WI38 (cell line): ENCODE measurements at regions not wholly inside any gene's neighbourhood (a gene's known extent, or its start where the extent isn't known, plus 50 kb on each side); places are given as distances from the start of the nearest gene placed in this dataset.
"Not testable (repeated sequence)": the region's sequence is repeated elsewhere in the genome, so short reads cannot be mapped to it uniquely, and the experiment has no call there.

Source experiments
- H3K4me3 ChIP-seq: 2 replicates; pipeline ENCODE4 v1.5.1; 2011; ENCODE audit warnings: low read depth, mild to moderate bottlenecking, control low read depth, low read length
- CTCF ChIP-seq: IDR thresholded peaks from 2 replicates; pipeline ENCODE4 v1.5.1; 2012; ENCODE audit warnings: low read depth, mild to moderate bottlenecking, control low read depth, low read length

- no peak for TF ChIP-seq CTCF
- no peak overlapping the region for H3K4me3 ChIP-seq
These were observed 1101.2 kb upstream of the TMEM132C start for GRCh38 chr12:127165567-127166392.

GRCh38 chr12:127169321-127170181 lies 1097.4 kb upstream of the TMEM132C start:
- H3K4me3 ChIP-seq, result no peak overlapping the region
- no peak for TF ChIP-seq CTCF

GRCh38 chr12:127170226-127171180 lies 1096.5 kb upstream of the TMEM132C start:
- H3K4me3 ChIP-seq, result no peak overlapping the region
- no peak for TF ChIP-seq CTCF

- no peak overlapping the region for H3K4me3 ChIP-seq
- TF ChIP-seq CTCF, result no peak
These were observed 1094.1 kb upstream of the TMEM132C start for GRCh38 chr12:127172861-127173260.

GRCh38 chr12:127173971-127174370 lies 1093.0 kb upstream of the TMEM132C start:
- not testable (repeated sequence) for H3K4me3 ChIP-seq

- TF ChIP-seq CTCF, result no peak
- no peak overlapping the region for H3K4me3 ChIP-seq
These were observed 1092.1 kb upstream of the TMEM132C start for GRCh38 chr12:127174881-127175280.

GRCh38 chr12:127175361-127175760 lies 1091.6 kb upstream of the TMEM132C start:
- no peak for TF ChIP-seq CTCF
- no peak overlapping the region for H3K4me3 ChIP-seq
